DOHH2 (cell line): ENCODE measurements at regions not wholly inside any gene's neighbourhood (a gene's known extent, or its start where the extent isn't known, plus 50 kb on each side); places are given as distances from the start of the nearest gene placed in this dataset.

Experiments
- H3F3A ChIP-seq: fragments of 200-600 bp; sonication (generic), shearing (Covaris generic); 2 replicates; pipeline ENCODE4 v1.6.0; 2016; ENCODE audit warnings: antibody characterized with exemption, mild to moderate bottlenecking; ENCODE audit not compliant: control insufficient read depth, insufficient read depth
- H3K27ac ChIP-seq: fragments of 200-600 bp; sonication (generic); 2 replicates; pipeline ENCODE4 v1.5.1; 2014; ENCODE audit warnings: low read depth, mild to moderate bottlenecking, low read length, moderate library complexity
- H3K27me3 ChIP-seq: fragments of 200-600 bp; sonication (generic); 2 replicates; pipeline ENCODE4 v1.6.1; 2014; ENCODE audit warnings: mild to moderate bottlenecking, low read length, mixed read lengths; ENCODE audit not compliant: control insufficient read depth
- H3K36me3 ChIP-seq: fragments of 200-600 bp; sonication (generic); 2 replicates; pipeline ENCODE4 v1.6.1; 2014; ENCODE audit warnings: mild to moderate bottlenecking, low read length, moderate library complexity, mixed read lengths; ENCODE audit not compliant: control insufficient read depth
- H3K4me1 ChIP-seq: fragments of 200-600 bp; sonication (generic); 2 replicates; pipeline ENCODE4 v1.6.1; 2014; ENCODE audit warnings: mild to moderate bottlenecking, low read length, mixed read lengths; ENCODE audit not compliant: control insufficient read depth
- H3K4me2 ChIP-seq: fragments of 200-600 bp; sonication (generic); 2 replicates; pipeline ENCODE4 v1.6.0; 2014; ENCODE audit warnings: mild to moderate bottlenecking, low read length, moderate library complexity
- H3K4me3 ChIP-seq: fragments of 200-600 bp; sonication (generic); 2 replicates; pipeline ENCODE4 v1.5.1; 2014; ENCODE audit warnings: mild to moderate bottlenecking, low read length, mixed read lengths
- H3K79me2 ChIP-seq: fragments of 200-600 bp; sonication (generic); 2 replicates; pipeline ENCODE4 v1.6.1; 2014; ENCODE audit warnings: mild to moderate bottlenecking, low read length, mixed read lengths; ENCODE audit not compliant: control insufficient read depth
- H3K9me2 ChIP-seq: fragments of 200-600 bp; sonication (generic); replicated peaks from 2 replicates; pipeline ENCODE4 v1.6.1; 2014; ENCODE audit warnings: mild to moderate bottlenecking, low read length, mixed read lengths; ENCODE audit not compliant: control insufficient read depth
- H3K9me3 ChIP-seq: fragments of 200-600 bp; sonication (generic); 2 replicates; pipeline ENCODE4 v1.6.1; 2014; ENCODE audit warnings: antibody characterized with exemption, low read length, mixed read lengths; ENCODE audit not compliant: control insufficient read depth, insufficient read depth
- H4K20me1 ChIP-seq: fragments of 200-600 bp; sonication (generic); 2 replicates; pipeline ENCODE4 v1.6.0; 2014; ENCODE audit warnings: low read depth, mild to moderate bottlenecking, antibody characterized with exemption, low read length, moderate library complexity; ENCODE audit not compliant: control insufficient read depth, insufficient read depth
- EZH2phosphoT487 ChIP-seq: fragments of 200-600 bp; sonication (generic); IDR thresholded peaks from 2 replicates; pipeline ENCODE4 v1.6.1; 2017; ENCODE audit warnings: borderline replicate concordance, mild to moderate bottlenecking, antibody characterized with exemption, low read length, moderate library complexity, mixed read lengths
- TF ChIP-seq, protein P1 (sequence below): fragments of 200-600 bp; sonication (generic); IDR thresholded peaks from one replicate; pipeline ENCODE4 v1.5.1; 2014; ENCODE audit warnings: antibody characterized with exemption, mild to moderate bottlenecking, low read depth, low read length; ENCODE audit not compliant: poor library complexity, severe bottlenecking

DNA sequence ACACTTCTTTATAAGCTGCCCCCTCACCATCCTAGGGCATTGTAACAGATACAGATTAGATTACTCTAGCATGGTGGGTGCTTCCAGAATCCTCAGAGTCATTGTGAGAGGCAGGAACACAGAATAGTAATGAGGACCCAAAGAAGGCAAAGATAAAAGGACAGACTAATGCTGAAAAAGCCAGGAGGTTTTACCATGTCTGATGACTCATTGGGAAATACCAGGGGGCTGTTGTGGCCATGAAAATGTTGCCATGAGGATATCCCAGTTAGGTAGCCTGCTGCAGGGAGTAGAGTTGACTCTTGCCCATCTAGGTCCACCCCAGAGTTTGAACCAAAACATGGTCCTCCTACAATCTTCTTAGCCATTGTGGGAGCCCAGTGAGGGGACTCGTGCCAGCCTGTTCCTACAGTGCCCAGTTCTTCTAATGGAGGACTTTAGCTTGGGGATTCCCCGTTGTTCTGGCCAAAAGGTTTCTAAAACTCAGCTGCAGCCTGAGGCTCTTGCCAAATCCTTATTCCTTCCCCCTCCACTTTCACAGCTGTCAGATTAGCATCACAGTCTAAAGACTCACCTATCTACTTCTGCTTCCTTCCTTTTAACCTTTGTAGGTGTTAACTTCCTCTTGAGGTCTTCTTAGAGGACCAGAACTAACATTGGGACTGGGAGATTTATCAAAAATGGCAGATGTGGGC, 586.0 kb upstream of the AADAT start:
- H3K27me3 ChIP-seq: no peaks in the 10 kb centered on the region
- TF ChIP-seq EZH2phosphoT487: no peak
- TF ChIP-seq, protein P1, sequence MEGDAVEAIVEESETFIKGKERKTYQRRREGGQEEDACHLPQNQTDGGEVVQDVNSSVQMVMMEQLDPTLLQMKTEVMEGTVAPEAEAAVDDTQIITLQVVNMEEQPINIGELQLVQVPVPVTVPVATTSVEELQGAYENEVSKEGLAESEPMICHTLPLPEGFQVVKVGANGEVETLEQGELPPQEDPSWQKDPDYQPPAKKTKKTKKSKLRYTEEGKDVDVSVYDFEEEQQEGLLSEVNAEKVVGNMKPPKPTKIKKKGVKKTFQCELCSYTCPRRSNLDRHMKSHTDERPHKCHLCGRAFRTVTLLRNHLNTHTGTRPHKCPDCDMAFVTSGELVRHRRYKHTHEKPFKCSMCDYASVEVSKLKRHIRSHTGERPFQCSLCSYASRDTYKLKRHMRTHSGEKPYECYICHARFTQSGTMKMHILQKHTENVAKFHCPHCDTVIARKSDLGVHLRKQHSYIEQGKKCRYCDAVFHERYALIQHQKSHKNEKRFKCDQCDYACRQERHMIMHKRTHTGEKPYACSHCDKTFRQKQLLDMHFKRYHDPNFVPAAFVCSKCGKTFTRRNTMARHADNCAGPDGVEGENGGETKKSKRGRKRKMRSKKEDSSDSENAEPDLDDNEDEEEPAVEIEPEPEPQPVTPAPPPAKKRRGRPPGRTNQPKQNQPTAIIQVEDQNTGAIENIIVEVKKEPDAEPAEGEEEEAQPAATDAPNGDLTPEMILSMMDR: no peak
- no peaks in the 10 kb centered on the region for H3K36me3 ChIP-seq
- no peaks in the 10 kb centered on the region for H4K20me1 ChIP-seq
- H3F3A ChIP-seq: no peaks in the 10 kb centered on the region
- H3K9me2 ChIP-seq: no peaks in the 10 kb centered on the region; the same call in 1 of the 2 replicates
- no peaks in the 10 kb centered on the region for H3K79me2 ChIP-seq
- no peak overlapping the region for H3K27ac ChIP-seq
- no peak overlapping the region for H3K4me2 ChIP-seq
- no peaks in the 10 kb centered on the region for H3K9me3 ChIP-seq
- H3K4me3 ChIP-seq: no peak overlapping the region
- H3K4me1 ChIP-seq: no peaks in the 10 kb centered on the region

DNA sequence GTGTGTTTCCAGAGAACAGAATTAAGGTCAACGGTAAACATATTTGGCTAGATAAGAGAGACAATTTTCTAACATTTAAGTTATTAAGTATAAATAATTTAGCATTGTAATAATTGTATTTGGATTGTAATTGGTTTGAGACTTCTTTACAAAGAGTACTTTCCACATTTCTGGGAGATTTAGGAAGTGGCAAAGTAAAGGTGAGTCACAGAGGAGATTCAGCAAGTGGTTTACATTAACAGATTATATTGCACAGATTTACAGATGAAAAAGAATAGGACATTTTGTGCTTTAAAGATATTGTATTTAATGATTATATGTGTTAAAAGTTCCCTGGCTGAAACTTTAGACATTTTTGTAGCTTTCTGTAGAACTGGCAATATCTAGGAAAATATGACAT, 584.4 kb upstream of the AADAT start:
- Histone ChIP-seq H3K9me3 (no peaks in the 10 kb centered on the region), H3K79me2 (no peaks in the 10 kb centered on the region), H3K36me3 (no peaks in the 10 kb centered on the region), H4K20me1 (no peaks in the 10 kb centered on the region), H3K4me3 (no peak overlapping the region), H3K27ac (no peak overlapping the region), H3K4me1 (no peaks in the 10 kb centered on the region), H3K27me3 (no peaks in the 10 kb centered on the region), H3K4me2 (no peak overlapping the region), H3F3A (no peaks in the 10 kb centered on the region), H3K9me2 (no peaks in the 10 kb centered on the region; the same call in 1 of the 2 replicates)
- no peak for TF ChIP-seq EZH2phosphoT487
- TF ChIP-seq, protein P1: no peak

DNA sequence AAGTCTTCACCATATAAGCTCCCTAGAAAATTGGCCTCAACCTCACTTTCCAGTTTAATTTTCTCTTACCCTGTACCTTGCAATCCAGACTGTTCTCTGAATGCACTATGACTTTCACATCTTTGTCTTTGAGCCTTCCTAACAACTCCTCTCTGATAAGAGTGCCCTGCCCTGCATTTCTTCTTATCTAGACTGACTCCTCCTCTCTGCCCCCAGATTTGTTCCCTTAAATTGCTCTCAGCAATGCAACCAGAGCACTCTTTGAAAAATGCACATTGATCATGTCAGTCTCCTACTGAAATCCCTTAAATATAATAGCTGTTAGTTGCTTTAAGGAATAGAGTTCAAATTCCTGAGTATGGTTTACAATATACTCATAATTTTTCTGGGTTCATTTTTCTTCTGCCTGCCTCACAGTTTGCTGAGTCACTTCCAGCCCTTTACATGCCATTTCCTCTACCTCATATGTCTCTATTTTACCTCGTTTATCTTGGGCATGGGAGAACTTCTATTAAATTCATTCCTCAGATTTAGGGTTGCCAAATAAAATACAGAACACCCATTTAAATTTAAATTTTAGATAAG, 582.7 kb upstream of the AADAT start:
- Histone ChIP-seq H4K20me1 (no peaks in the 10 kb centered on the region), H3K27ac (no peak overlapping the region), H3K9me2 (no peaks in the 10 kb centered on the region; the same call in 1 of the 2 replicates), H3K9me3 (no peaks in the 10 kb centered on the region), H3K79me2 (no peaks in the 10 kb centered on the region), H3K36me3 (no peaks in the 10 kb centered on the region), H3K4me3 (no peak overlapping the region), H3F3A (no peaks in the 10 kb centered on the region), H3K4me1 (no peaks in the 10 kb centered on the region), H3K4me2 (no peak overlapping the region), H3K27me3 (no peaks in the 10 kb centered on the region)
- TF ChIP-seq, protein P1: no peak
- TF ChIP-seq EZH2phosphoT487: no peak
